ENCODE measurements at regions not wholly inside any gene's neighbourhood (a gene's known extent, or its start where the extent isn't known, plus 50 kb on each side); places are given as distances from the start of the nearest gene placed in this dataset.

GRCh38 chr17:72301887-72302286 lies 181.1 kb downstream of the SOX9 start:
- ATAC-seq = no peak
- H3K4me1 ChIP-seq = no peaks in the 10 kb centered on the region
- H3K36me3 ChIP-seq = no peaks in the 10 kb centered on the region
- no peak overlapping the region for H3K4me3 ChIP-seq
- intact Hi-C loops (cut with DNase I) = no loop called here
- no peaks in the 10 kb centered on the region for H3K9me3 ChIP-seq
- no peak overlapping the region for H3K27ac ChIP-seq
- H3K27me3 ChIP-seq = no peaks in the 10 kb centered on the region
- DNase-seq = no peak
- TF ChIP-seq, protein P1, sequence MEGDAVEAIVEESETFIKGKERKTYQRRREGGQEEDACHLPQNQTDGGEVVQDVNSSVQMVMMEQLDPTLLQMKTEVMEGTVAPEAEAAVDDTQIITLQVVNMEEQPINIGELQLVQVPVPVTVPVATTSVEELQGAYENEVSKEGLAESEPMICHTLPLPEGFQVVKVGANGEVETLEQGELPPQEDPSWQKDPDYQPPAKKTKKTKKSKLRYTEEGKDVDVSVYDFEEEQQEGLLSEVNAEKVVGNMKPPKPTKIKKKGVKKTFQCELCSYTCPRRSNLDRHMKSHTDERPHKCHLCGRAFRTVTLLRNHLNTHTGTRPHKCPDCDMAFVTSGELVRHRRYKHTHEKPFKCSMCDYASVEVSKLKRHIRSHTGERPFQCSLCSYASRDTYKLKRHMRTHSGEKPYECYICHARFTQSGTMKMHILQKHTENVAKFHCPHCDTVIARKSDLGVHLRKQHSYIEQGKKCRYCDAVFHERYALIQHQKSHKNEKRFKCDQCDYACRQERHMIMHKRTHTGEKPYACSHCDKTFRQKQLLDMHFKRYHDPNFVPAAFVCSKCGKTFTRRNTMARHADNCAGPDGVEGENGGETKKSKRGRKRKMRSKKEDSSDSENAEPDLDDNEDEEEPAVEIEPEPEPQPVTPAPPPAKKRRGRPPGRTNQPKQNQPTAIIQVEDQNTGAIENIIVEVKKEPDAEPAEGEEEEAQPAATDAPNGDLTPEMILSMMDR (IDR thresholded peaks at IDR 0.05) = no peak

DNA sequence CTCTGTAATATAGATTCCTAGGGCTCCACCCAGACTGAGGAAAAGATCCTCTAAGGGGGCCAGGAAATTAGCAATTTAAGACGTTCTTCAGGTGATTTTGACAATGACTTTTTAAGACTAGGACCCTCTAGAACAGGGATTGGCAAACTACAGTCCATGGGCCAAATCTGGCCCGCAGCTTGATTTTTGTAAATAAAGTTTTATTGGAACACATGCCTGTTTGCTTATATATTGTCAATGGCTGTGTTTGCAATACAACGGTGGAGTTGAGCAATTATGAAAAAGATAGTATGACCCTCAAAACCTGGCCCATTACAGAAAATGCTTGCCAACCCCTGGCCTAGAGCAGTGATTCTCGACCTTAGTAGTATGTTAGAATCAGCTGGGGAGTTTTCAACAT lies 181.9 kb downstream of the SOX9 start:
- TF ChIP-seq, protein P1 (IDR thresholded peaks at IDR 0.05) = no peak
- DNase-seq = no peak
- Histone ChIP-seq H3K9me3 (no peaks in the 10 kb centered on the region), H3K4me3 (no peak overlapping the region), H3K36me3 (no peaks in the 10 kb centered on the region), H3K27me3 (no peaks in the 10 kb centered on the region), H3K4me1 (no peaks in the 10 kb centered on the region), H3K27ac (no peak overlapping the region)
- intact Hi-C loops (cut with DNase I) = no loop called here
- no peak for ATAC-seq

DNA sequence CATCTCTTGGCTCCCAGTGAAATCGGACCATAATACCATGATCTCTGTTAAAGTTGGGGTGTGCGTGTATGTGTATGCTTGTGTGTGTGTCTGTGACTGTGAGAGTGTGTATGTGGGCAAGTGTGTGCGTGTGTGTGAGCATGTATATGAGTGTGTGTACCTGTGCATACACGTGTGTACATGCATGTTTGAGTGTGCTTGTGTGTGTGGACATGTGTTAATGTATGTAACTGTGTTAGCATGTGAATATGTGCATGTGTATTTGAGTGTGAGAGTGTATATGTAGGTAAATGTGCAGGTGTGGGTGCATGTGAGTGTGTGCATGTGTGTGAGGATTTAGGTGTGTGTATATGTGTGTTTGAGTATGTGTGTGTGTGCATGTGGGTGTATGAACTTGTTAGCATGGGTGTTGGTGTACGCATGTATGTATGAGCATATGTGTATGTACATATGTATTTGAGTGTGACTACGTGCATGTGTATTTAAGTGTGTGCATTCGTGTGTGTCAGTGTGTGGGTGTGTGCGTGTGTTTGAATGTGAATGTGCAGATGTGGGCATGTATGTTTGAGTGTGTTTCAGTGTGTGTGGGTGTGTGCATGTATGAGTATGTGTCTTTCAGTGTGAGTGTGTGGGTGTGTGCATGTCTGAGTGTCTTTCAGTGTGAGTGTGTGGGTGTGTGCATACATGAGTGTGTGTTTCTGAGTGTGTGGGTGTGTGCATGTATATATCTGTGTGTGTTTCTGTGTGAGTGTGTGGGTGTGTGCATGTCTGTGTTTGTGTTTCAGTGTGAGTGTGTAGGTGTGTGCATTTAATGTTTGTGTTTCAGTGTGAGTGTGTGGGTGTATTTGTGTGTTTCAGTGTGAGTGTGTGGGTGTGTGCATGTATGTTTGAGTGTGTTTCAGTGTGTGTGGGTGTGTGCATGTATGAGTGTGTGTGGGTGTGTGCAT lies 183.2 kb downstream of the SOX9 start:
- no peaks in the 10 kb centered on the region for H3K27me3 ChIP-seq
- H3K9me3 ChIP-seq = no peaks in the 10 kb centered on the region
- TF ChIP-seq, protein P1 (IDR thresholded peaks at IDR 0.05) = no peak
- no peak overlapping the region for H3K27ac ChIP-seq
- ATAC-seq (no peak), DNase-seq (no peak)
- no peaks in the 10 kb centered on the region for H3K36me3 ChIP-seq
- H3K4me3 ChIP-seq = no peak overlapping the region
- intact Hi-C loops (cut with DNase I) = no loop called here
- no peaks in the 10 kb centered on the region for H3K4me1 ChIP-seq

GRCh38 chr17:72304859-72305258 lies 184.0 kb downstream of the SOX9 start:
- ATAC-seq = no peak
- H3K36me3 ChIP-seq = no peaks in the 10 kb centered on the region
- H3K4me3 ChIP-seq = no peak overlapping the region
- H3K9me3 ChIP-seq = no peaks in the 10 kb centered on the region
- no peak overlapping the region for H3K27ac ChIP-seq
- intact Hi-C loops (cut with DNase I) = no loop called here
- H3K27me3 ChIP-seq = no peaks in the 10 kb centered on the region
- DNase-seq = no peak
- TF ChIP-seq, protein P1 (IDR thresholded peaks at IDR 0.05) = no peak
- H3K4me1 ChIP-seq = no peaks in the 10 kb centered on the region

GRCh38 chr17:72305472-72305871 lies 184.7 kb downstream of the SOX9 start:
- H3K36me3 ChIP-seq = no peaks in the 10 kb centered on the region
- ATAC-seq (no peak), DNase-seq (no peak)
- no peaks in the 10 kb centered on the region for H3K9me3 ChIP-seq
- H3K4me3 ChIP-seq = no peak overlapping the region
- H3K27me3 ChIP-seq = no peaks in the 10 kb centered on the region
- intact Hi-C loops (cut with DNase I) = no loop called here
- TF ChIP-seq, protein P1 (IDR thresholded peaks at IDR 0.05) = no peak
- H3K27ac ChIP-seq = no peak overlapping the region
- H3K4me1 ChIP-seq = no peaks in the 10 kb centered on the region
